ENCODE measurements at regions not wholly inside any gene's neighbourhood (a gene's known extent, or its start where the extent isn't known, plus 50 kb on each side); places are given as distances from the start of the nearest gene placed in this dataset.

DNA sequence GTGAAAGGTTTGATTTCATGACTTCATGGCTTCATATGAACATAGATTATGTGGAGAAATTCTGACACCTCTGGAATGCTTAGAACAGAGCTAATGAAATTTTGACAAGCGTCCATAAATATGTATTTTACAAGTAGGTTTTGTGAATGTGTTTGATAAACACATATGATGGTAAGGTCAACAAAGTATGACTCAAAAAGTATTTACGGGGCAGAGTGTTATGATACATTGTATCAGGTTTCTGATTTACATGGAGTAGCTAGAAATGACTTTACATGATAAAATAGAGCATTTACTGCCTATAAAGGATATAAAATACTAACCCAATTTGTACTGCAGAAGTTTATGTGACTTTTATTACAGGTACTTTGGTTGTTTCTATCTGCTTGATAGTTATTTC lies 206.3 kb downstream of the MDFIC start:
- Histone ChIP-seq H3K4me2 (ENCODE audit: low read length) (no peak overlapping the region), H3K18ac (ENCODE audit: low read length) (no peak overlapping the region), H4K91ac (ENCODE audit: low read depth, low read length) (no peak overlapping the region), H3K23ac (ENCODE audit: low read length) (no peak overlapping the region), H3K9me3 (ENCODE audit: insufficient read depth, low read depth, low read length) (no peaks in the 10 kb centered on the region), H4K12ac (ENCODE audit: low read depth, low read length) (no peak overlapping the region), H3K9ac (ENCODE audit: low read length) (no peak overlapping the region), H3K27ac (ENCODE audit: low read depth, low read length) (no peak overlapping the region), H2AFZ (ENCODE audit: insufficient read depth, low read length, poor library complexity) (no peak overlapping the region), H3K4ac (ENCODE audit: low read depth, low read length) (no peak overlapping the region), H3K4me3 (ENCODE audit: low read depth, low read length) (no peak overlapping the region), H3K27me3 (ENCODE audit: insufficient read depth, low read length) (no peaks in the 10 kb centered on the region), H3K79me1 (ENCODE audit: low read length) (no peaks in the 10 kb centered on the region), H3K36me3 (ENCODE audit: control insufficient read depth in 1 of 2, insufficient read depth in 2 of 2, low read length in 2 of 2) (no peaks in the 10 kb centered on the region), H4K8ac (ENCODE audit: low read depth, low read length) (no peak overlapping the region), H2BK5ac (ENCODE audit: low read depth, low read length, poor library complexity) (no peak overlapping the region), H3K79me2 (ENCODE audit: control insufficient read depth, insufficient read depth, low read length, poor library complexity) (no peaks in the 10 kb centered on the region), H3K14ac (ENCODE audit: low read length) (no peak overlapping the region), H3K4me1 (ENCODE audit: control insufficient read depth in 1 of 2, insufficient read depth in 2 of 2, low read length in 2 of 2) (no peaks in the 10 kb centered on the region), H2AK5ac (ENCODE audit: low read length) (no peak overlapping the region), H2BK120ac (ENCODE audit: insufficient read depth, low read length, poor library complexity) (no peak overlapping the region), H2BK12ac (ENCODE audit: low read length) (no peak overlapping the region)
- no CpG with 5 or more reads among the region's 2 CpGs for whole genome bisulfite sequencing (ENCODE audit: extremely low coverage, insufficient coverage, insufficient read length)
- DNase-seq, result no peak

DNA sequence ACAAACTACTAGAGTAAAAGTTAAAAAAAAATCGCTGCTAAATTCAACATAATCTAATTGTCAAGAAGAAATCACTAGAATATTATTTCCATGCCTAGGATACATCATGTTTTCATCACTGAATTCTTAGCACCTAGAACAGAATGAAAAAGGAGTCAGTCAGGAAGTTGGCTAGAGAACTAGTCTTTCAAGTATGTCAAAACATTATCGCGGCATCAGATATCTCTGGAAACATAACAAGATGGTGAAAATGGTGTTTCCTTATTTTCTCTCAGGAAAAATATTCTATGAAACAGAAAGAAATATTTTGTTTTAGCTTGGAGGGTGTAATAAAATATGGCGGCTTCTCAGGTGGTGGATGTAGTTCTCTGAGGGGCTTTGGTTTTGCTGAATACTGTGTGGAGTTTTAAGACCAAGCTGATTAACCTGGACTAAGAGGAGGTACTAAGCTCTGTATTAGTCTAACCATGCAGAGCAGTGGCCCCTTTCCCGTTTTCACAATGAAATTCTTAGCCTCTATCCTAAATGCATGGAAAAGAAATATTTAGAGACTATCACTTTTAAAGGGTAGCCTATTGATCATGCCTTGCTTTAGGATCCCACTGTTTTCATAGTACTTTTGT lies 205.6 kb downstream of the MDFIC start:
- H3K36me3 ChIP-seq (ENCODE audit: control insufficient read depth in 1 of 2, insufficient read depth in 2 of 2, low read length in 2 of 2), result no peaks in the 10 kb centered on the region
- no peak overlapping the region for H3K4me2 ChIP-seq (ENCODE audit: low read length)
- no peak overlapping the region for H3K23ac ChIP-seq (ENCODE audit: low read length)
- H3K14ac ChIP-seq (ENCODE audit: low read length), result no peak overlapping the region
- H2BK5ac ChIP-seq (ENCODE audit: low read depth, low read length, poor library complexity), result no peak overlapping the region
- no peak overlapping the region for H2BK12ac ChIP-seq (ENCODE audit: low read length)
- no peak overlapping the region for H3K9ac ChIP-seq (ENCODE audit: low read length)
- H2BK120ac ChIP-seq (ENCODE audit: insufficient read depth, low read length, poor library complexity), result no peak overlapping the region
- no peaks in the 10 kb centered on the region for H3K27me3 ChIP-seq (ENCODE audit: insufficient read depth, low read length)
- no peaks in the 10 kb centered on the region for H3K79me2 ChIP-seq (ENCODE audit: control insufficient read depth, insufficient read depth, low read length, poor library complexity)
- H3K9me3 ChIP-seq (ENCODE audit: insufficient read depth, low read depth, low read length), result no peaks in the 10 kb centered on the region
- WGBS (ENCODE audit: extremely low coverage, insufficient coverage, insufficient read length), result no CpG with 5 or more reads among the region's 5 CpGs
- H3K27ac ChIP-seq (ENCODE audit: low read depth, low read length), result no peak overlapping the region
- H4K91ac ChIP-seq (ENCODE audit: low read depth, low read length), result no peak overlapping the region
- H3K18ac ChIP-seq (ENCODE audit: low read length), result no peak overlapping the region
- DNase-seq, result peak; percentile 28 to 75
- H2AFZ ChIP-seq (ENCODE audit: insufficient read depth, low read length, poor library complexity), result no peak overlapping the region
- no peaks in the 10 kb centered on the region for H3K79me1 ChIP-seq (ENCODE audit: low read length)
- no peak overlapping the region for H4K12ac ChIP-seq (ENCODE audit: low read depth, low read length)
- H2AK5ac ChIP-seq (ENCODE audit: low read length), result no peak overlapping the region
- no peak overlapping the region for H3K4me3 ChIP-seq (ENCODE audit: low read depth, low read length)
- H3K4me1 ChIP-seq (ENCODE audit: control insufficient read depth in 1 of 2, insufficient read depth in 2 of 2, low read length in 2 of 2), result no peaks in the 10 kb centered on the region
- H3K4ac ChIP-seq (ENCODE audit: low read depth, low read length), result no peak overlapping the region
- no peak overlapping the region for H4K8ac ChIP-seq (ENCODE audit: low read depth, low read length)

DNA sequence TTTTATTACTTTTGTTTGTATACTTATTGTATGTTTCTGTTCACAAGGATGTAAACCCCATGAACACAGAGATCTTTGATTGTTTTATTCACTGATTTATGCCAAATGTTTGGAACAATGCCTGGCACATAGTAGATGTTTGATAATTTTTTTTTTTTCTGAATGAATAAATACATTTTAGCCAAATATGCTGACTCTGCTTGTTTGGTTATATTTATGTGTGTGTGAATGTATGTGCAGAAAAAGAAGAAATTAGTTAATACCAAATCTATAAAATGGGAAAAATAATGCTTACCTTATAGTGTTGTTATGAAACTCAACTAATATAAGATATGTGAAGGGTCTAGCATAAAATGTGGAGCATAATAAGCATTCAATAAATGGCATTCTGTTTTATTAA lies 203.9 kb downstream of the MDFIC start:
- H3K14ac ChIP-seq (ENCODE audit: low read length), result no peak overlapping the region
- no peak overlapping the region for H2AK5ac ChIP-seq (ENCODE audit: low read length)
- no peaks in the 10 kb centered on the region for H3K36me3 ChIP-seq (ENCODE audit: control insufficient read depth in 1 of 2, insufficient read depth in 2 of 2, low read length in 2 of 2)
- H3K27ac ChIP-seq (ENCODE audit: low read depth, low read length), result no peak overlapping the region
- H3K4me1 ChIP-seq (ENCODE audit: control insufficient read depth in 1 of 2, insufficient read depth in 2 of 2, low read length in 2 of 2), result no peaks in the 10 kb centered on the region
- H4K12ac ChIP-seq (ENCODE audit: low read depth, low read length), result no peak overlapping the region
- no peaks in the 10 kb centered on the region for H3K27me3 ChIP-seq (ENCODE audit: insufficient read depth, low read length)
- H3K9me3 ChIP-seq (ENCODE audit: insufficient read depth, low read depth, low read length), result peaks cover 2% of the 10 kb centered on the region
- H2BK12ac ChIP-seq (ENCODE audit: low read length), result no peak overlapping the region
- H3K18ac ChIP-seq (ENCODE audit: low read length), result no peak overlapping the region
- no peak overlapping the region for H2BK5ac ChIP-seq (ENCODE audit: low read depth, low read length, poor library complexity)
- no peak overlapping the region for H3K23ac ChIP-seq (ENCODE audit: low read length)
- H3K79me1 ChIP-seq (ENCODE audit: low read length), result no peaks in the 10 kb centered on the region
- H3K4me2 ChIP-seq (ENCODE audit: low read length), result no peak overlapping the region
- no peak overlapping the region for H4K91ac ChIP-seq (ENCODE audit: low read depth, low read length)
- H4K8ac ChIP-seq (ENCODE audit: low read depth, low read length), result no peak overlapping the region
- no peaks in the 10 kb centered on the region for H3K79me2 ChIP-seq (ENCODE audit: control insufficient read depth, insufficient read depth, low read length, poor library complexity)
- no peak overlapping the region for H3K4ac ChIP-seq (ENCODE audit: low read depth, low read length)
- no peak overlapping the region for H3K9ac ChIP-seq (ENCODE audit: low read length)
- DNase-seq, result no peak
- no peak overlapping the region for H2BK120ac ChIP-seq (ENCODE audit: insufficient read depth, low read length, poor library complexity)
- no peak overlapping the region for H3K4me3 ChIP-seq (ENCODE audit: low read depth, low read length)
- no peak overlapping the region for H2AFZ ChIP-seq (ENCODE audit: insufficient read depth, low read length, poor library complexity)

GRCh38 chr7:115125312-115125711 lies 203.4 kb downstream of the MDFIC start:
- Histone ChIP-seq H3K79me2 (ENCODE audit: control insufficient read depth, insufficient read depth, low read length, poor library complexity) (no peaks in the 10 kb centered on the region), H4K8ac (ENCODE audit: low read depth, low read length) (no peak overlapping the region), H3K9me3 (ENCODE audit: insufficient read depth, low read depth, low read length) (peaks cover 2% of the 10 kb centered on the region), H3K23ac (ENCODE audit: low read length) (no peak overlapping the region), H2BK12ac (ENCODE audit: low read length) (no peak overlapping the region), H3K4me2 (ENCODE audit: low read length) (no peak overlapping the region), H3K27me3 (ENCODE audit: insufficient read depth, low read length) (no peaks in the 10 kb centered on the region), H4K12ac (ENCODE audit: low read depth, low read length) (no peak overlapping the region), H3K18ac (ENCODE audit: low read length) (no peak overlapping the region), H2AK5ac (ENCODE audit: low read length) (no peak overlapping the region), H3K14ac (ENCODE audit: low read length) (no peak overlapping the region), H3K4ac (ENCODE audit: low read depth, low read length) (no peak overlapping the region), H3K79me1 (ENCODE audit: low read length) (no peaks in the 10 kb centered on the region), H3K9ac (ENCODE audit: low read length) (no peak overlapping the region), H3K36me3 (ENCODE audit: control insufficient read depth in 1 of 2, insufficient read depth in 2 of 2, low read length in 2 of 2) (no peaks in the 10 kb centered on the region), H3K4me3 (ENCODE audit: low read depth, low read length) (no peak overlapping the region), H2BK5ac (ENCODE audit: low read depth, low read length, poor library complexity) (no peak overlapping the region), H3K27ac (ENCODE audit: low read depth, low read length) (no peak overlapping the region), H4K91ac (ENCODE audit: low read depth, low read length) (no peak overlapping the region), H2AFZ (ENCODE audit: insufficient read depth, low read length, poor library complexity) (no peak overlapping the region), H3K4me1 (ENCODE audit: control insufficient read depth in 1 of 2, insufficient read depth in 2 of 2, low read length in 2 of 2) (no peaks in the 10 kb centered on the region), H2BK120ac (ENCODE audit: insufficient read depth, low read length, poor library complexity) (no peak overlapping the region)
- no peak for DNase-seq
- no CpG with 5 or more reads among the region's 3 CpGs for WGBS (ENCODE audit: extremely low coverage, insufficient coverage, insufficient read length)

All from trophoblast cell (in vitro differentiated cells and primary cell).